Heart left ventricle (tissue), 16 donors: ENCODE measurements at regions not wholly inside any gene's neighbourhood (a gene's known extent, or its start where the extent isn't known, plus 50 kb on each side); places are given as distances from the start of the nearest gene placed in this dataset.

Experiments used
- ATAC-seq, 4 donors: fragments of 200-7000 bp; cut with Tn5 transposase; one replicate each; pipeline ENCODE4 v1.9.1; 2020 to 2022; ENCODE audit warnings: moderate library complexity in 4 of 4, mild to moderate bottlenecking in 3 of 4, moderate number of reproducible peaks in 1 of 4
- DNase-seq, 5 donors: peaks; one replicate each; pipeline ENCODE4 v3.0.0-alpha.2; 2020
- H3K27ac ChIP-seq, 12 donors: fragments of 200-600 bp; sonication (generic) in 4 of 12; one replicate each; pipeline versions ENCODE4 v1.5.0 to v1.8.0; 2016 to 2022; ENCODE audit warnings: mild to moderate bottlenecking in 2 of 12
- H3K27me3 ChIP-seq, 9 donors: fragments of 200-600 bp; sonication (generic) in 2 of 9; one replicate each; pipeline versions ENCODE4 v1.5.1 to v1.8.0; 2016 to 2022; ENCODE audit warnings: mild to moderate bottlenecking in 3 of 9
- H3K36me3 ChIP-seq, 9 donors: fragments of 200-600 bp; sonication (generic) in 2 of 9; one replicate each; pipeline versions ENCODE4 v1.5.0 to v1.8.0; 2018 to 2022; ENCODE audit warnings: mild to moderate bottlenecking in 2 of 9
- H3K4me1 ChIP-seq, 12 donors: fragments of 200-600 bp; sonication (generic) in 4 of 12; one replicate each; pipeline versions ENCODE4 v1.5.0 to v1.8.0; 2016 to 2022; ENCODE audit warnings: mild to moderate bottlenecking in 3 of 12
- H3K4me3 ChIP-seq, 12 donors: fragments of 200-600 bp; sonication (generic) in 4 of 12; one replicate each; pipeline versions ENCODE4 v1.5.0 to v1.8.0; 2017 to 2022; ENCODE audit warnings: mild to moderate bottlenecking in 9 of 12, moderate library complexity in 4 of 12
- H3K9me3 ChIP-seq, 12 donors: fragments of 200-600 bp; sonication (generic) in 4 of 12; one replicate each; pipeline versions ENCODE4 v1.5.0 to v1.8.0; 2016 to 2022; ENCODE audit warnings: mild to moderate bottlenecking in 1 of 12
- CTCF ChIP-seq, 12 donors: fragments of 200-600 bp; sonication (generic) in 4 of 12; IDR thresholded peaks; one replicate each; pipeline versions ENCODE4 v1.5.0 to v1.8.0; 2018 to 2022; ENCODE audit warnings: antibody characterized with exemption in 12 of 12, mild to moderate bottlenecking in 5 of 12
- POLR2A ChIP-seq, 2 donors: fragments of 450-650 bp; IDR thresholded peaks; one replicate each; pipeline ENCODE4 v1.6.1; 2017; ENCODE audit warnings: antibody characterized with exemption in 2 of 2, mild to moderate bottlenecking in 2 of 2, moderate library complexity in 2 of 2
- WGBS, 4 donors: extraction: QIAGEN DNeasy Blood & Tissue Kit in 2 of 4; methylation state at CpG; one replicate each; pipeline versions ENCODE4 v1.1.5 to v1.1.7; 2013 to 2018; 5-methylcytosine and 5-hydroxymethylcytosine counted together
- intact Hi-C, 10 donors: fragments of 100-400 bp; cut with DNase I; formaldehyde crosslinking; loops; one replicate each; pipeline versions ENCODE4 v1.11.1 to v1.14.2; 2022
- donor health status: ischemic (EF 13 %, LVEDD 7.1; RV severe dilation, severe dysfunction).
- donor health status: healthy with polysubstance abuse.
- donor health status: DM: no; HTN: yes; CAD: no.
- donor health status: DM: no; HTN: no; CAD: no.
- donor health status: ischemic (EF 25% LVEDD 6.9; RV normal size, moderate dysfunction).
- donor health status: ischemic (EF 25% LVEDD 5.7; RV mildly dilated, moderate dysfunction).
- donor health status: healthy.
- donor health status: DM: yes; HTN: yes; CAD: no.
- donor health status: ischemic (EF 35%, LVEDD 5.7; RV mildly dilated, moderate dysfunction).
- donor health status: nonischemic (EF 11% LVEDD 7.7; RV severe dilation, severe dysfunction).
- donor health status: DM: yes; HTN: yes; CAD: no.
- donor health status: PGD.
- donor health status: ischemic (EF 29% LVEDD 5.4; RV normal size, mild dysfunction).
- donor health status: nonischemic (EF 23%, LVEDD 6.1; RV moderate dilation, normal function).

DNA sequence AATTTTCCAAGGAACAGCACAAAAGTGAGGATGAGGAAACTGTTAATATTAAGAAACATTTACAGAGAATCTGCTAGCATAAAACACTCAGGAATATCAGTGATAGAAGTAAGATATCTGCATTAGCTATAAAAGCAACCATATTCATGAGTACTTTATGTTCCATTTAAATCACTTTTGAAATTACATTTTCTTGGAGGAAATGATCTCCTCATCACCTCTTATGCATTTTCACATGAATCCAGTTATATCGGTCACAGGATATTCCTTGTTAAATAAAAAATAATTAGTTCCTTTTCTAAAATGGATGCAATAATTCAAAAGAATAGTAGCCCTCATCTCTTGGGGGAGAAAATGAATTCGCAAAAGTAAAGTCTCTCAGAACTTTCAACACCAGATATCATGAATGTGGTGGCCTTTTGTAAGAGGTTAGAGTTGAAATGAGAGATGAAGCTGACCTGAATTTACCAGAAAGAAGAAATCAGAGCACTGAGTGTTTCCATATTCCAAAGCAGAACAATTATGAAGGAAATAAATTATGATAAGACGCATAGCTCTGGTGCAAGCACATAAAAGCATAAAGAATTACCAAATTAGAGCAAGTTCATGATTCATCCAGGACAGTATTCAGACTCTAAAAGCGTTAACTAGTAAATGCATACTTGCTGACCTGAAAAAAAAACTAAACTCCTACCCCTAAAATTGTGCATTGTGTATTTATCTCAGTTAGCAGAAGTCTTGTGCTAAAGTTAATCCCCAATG is 321.9 kb upstream of the CCDC54 start:
- no peak for DNase-seq
- Histone ChIP-seq H3K9me3 (no peaks in the 10 kb centered on the region), H3K36me3 (no peaks in the 10 kb centered on the region), H3K4me1 (no peaks in the 10 kb centered on the region), H3K27me3 (no peaks in the 10 kb centered on the region), H3K4me3 (no peak overlapping the region), H3K27ac (no peak overlapping the region)
- intact Hi-C loops: no loop called here
- 73 to 81% (median 77%) methylated on average over 4 of the region's 4 CpGs for WGBS, 4 donors
- no peak for TF ChIP-seq CTCF (IDR thresholded peaks at IDR 0.05)
- no peak for TF ChIP-seq POLR2A (IDR thresholded peaks at IDR 0.05)
- ATAC-seq: no peak

DNA sequence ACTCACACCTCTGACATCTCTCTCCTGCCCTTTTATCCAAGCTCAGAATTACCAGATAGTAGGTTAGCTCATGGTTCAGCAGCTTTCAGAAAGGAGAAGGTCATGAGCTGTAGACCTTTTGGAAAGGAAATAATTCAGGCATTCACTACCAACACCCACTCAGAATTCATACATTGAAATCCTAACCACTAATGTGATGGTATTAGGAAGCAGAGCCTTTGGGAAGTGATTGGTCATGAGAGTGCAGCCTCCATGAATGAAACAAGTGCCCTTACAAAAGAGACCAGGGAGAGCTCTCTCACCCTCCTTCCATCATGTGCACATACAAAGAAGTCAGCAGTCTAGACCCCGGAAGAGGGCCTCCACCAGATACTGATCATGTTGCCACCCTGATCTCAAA is 315.8 kb upstream of the CCDC54 start:
- H3K36me3 ChIP-seq: no peaks in the 10 kb centered on the region
- peaks cover 0 to 27% (median 18%) of the 10 kb centered on the region in 12 donors for H3K4me1 ChIP-seq
- no peak overlapping the region for H3K4me3 ChIP-seq
- TF ChIP-seq POLR2A (IDR thresholded peaks at IDR 0.05) (no peak), CTCF (IDR thresholded peaks at IDR 0.05) (no peak)
- intact Hi-C loops: loop anchor here in 4 of 10 donors (5.0 kb wide), 3 partner anchors 234 to 1194 kb away; partner anchors contain the start of gene CBLB (in 1 of the 4)
- WGBS, 4 donors: 93 to 100% (median 96%) methylated on average over 1 of the region's 1 CpG
- no peak for ATAC-seq
- no peaks in the 10 kb centered on the region for H3K9me3 ChIP-seq
- DNase-seq: no peak
- no peak overlapping the region for H3K27ac ChIP-seq
- no peaks in the 10 kb centered on the region for H3K27me3 ChIP-seq

DNA sequence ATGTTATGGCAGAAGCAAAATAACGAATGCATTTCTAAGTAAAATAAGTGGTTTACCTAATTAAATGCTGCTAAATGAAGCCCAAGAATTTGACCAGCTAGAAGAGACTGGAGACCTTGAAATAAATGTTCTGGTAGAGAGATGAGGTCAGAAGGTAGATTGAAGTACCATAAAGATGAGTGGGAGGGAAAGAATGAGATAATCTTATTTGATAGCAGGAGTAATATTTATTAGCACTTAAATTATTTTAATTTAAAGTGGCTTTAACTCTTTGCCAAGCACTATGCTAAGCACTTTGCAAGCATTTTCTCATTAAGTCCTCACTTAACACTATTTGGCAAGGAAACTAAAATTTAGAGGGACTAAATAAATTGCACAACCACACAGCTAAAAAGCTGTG is 314.9 kb upstream of the CCDC54 start:
- intact Hi-C loops: loop anchor here in 4 of 10 donors (5.0 kb wide), 3 partner anchors 235 to 1195 kb away; partner anchors contain the start of gene CBLB (in 1 of the 4)
- Histone ChIP-seq H3K36me3 (no peaks in the 10 kb centered on the region), H3K27ac (no peak overlapping the region), H3K9me3 (no peaks in the 10 kb centered on the region), H3K4me3 (no peak overlapping the region), H3K4me1 (peaks cover 0 to 27% (median 18%) of the 10 kb centered on the region in 12 donors), H3K27me3 (no peaks in the 10 kb centered on the region)
- TF ChIP-seq POLR2A (IDR thresholded peaks at IDR 0.05): no peak
- no peak for TF ChIP-seq CTCF (IDR thresholded peaks at IDR 0.05)
- DNase-seq (no peak), ATAC-seq (no peak)
- WGBS, 4 donors: 78 to 93% (median 88%) methylated on average over 1 of the region's 1 CpG

- WGBS, 4 donors: 73 to 85% (median 76%) methylated on average over 2 of the region's 2 CpGs
- TF ChIP-seq POLR2A (IDR thresholded peaks at IDR 0.05): no peak
- TF ChIP-seq CTCF (IDR thresholded peaks at IDR 0.05): no peak
- H3K36me3 ChIP-seq: no peaks in the 10 kb centered on the region
Observed at GRCh38 chr3:107062787-107063186, 314.5 kb upstream of the CCDC54 start.

More at GRCh38 chr3:107062787-107063186, 314.5 kb upstream of the CCDC54 start:
- Histone ChIP-seq H3K4me1 (peaks cover 0 to 27% (median 18%) of the 10 kb centered on the region in 12 donors), H3K9me3 (no peaks in the 10 kb centered on the region), H3K4me3 (no peak overlapping the region), H3K27ac (no peak overlapping the region), H3K27me3 (no peaks in the 10 kb centered on the region)
- intact Hi-C loops: loop anchor here in 4 of 10 donors (5.0 kb wide), 3 partner anchors 235 to 1195 kb away; partner anchors contain the start of gene CBLB (in 1 of the 4)
- ATAC-seq (no peak), DNase-seq (no peak)
